H9 (cell line): ENCODE measurements at regions not wholly inside any gene's neighbourhood (a gene's known extent, or its start where the extent isn't known, plus 50 kb on each side); places are given as distances from the start of the nearest gene placed in this dataset.

Experiments
- DNase-seq: peaks from one replicate; pipeline ENCODE4 v3.0.0-alpha.2; 2017
- H2AFZ ChIP-seq: one replicate; pipeline ENCODE4 v1.6.1; 2013; ENCODE audit warnings: mild to moderate bottlenecking, low read length, control low read depth, moderate library complexity
- H2AK5ac ChIP-seq: 2 replicates; pipeline ENCODE4 v1.6.1; 2013; ENCODE audit warnings: low read length, control low read depth, mixed read lengths; ENCODE audit not compliant: insufficient read length
- H2BK120ac ChIP-seq: one replicate; pipeline ENCODE4 v1.6.1; 2013; ENCODE audit warnings: low read depth, mild to moderate bottlenecking, low read length, control low read depth, inconsistent platforms; ENCODE audit not compliant: poor library complexity, severe bottlenecking
- H2BK12ac ChIP-seq: 2 replicates; pipeline ENCODE4 v1.6.1; 2013; ENCODE audit warnings: low read length, control low read depth, mixed read lengths, low read depth; ENCODE audit not compliant: insufficient read length
- H2BK15ac ChIP-seq: 2 replicates; pipeline ENCODE4 v1.6.1; 2013; ENCODE audit warnings: low read depth, low read length, control low read depth
- H2BK20ac ChIP-seq: one replicate; pipeline ENCODE4 v1.6.1; 2013; ENCODE audit warnings: low read depth, mild to moderate bottlenecking, low read length, control low read depth, inconsistent platforms; ENCODE audit not compliant: poor library complexity, severe bottlenecking
- H2BK5ac ChIP-seq: 2 replicates; pipeline ENCODE4 v1.6.1; 2013; ENCODE audit warnings: low read length, control low read depth, mixed read lengths; ENCODE audit not compliant: insufficient read length
- H3K14ac ChIP-seq: 2 replicates; pipeline ENCODE4 v1.6.1; 2013; ENCODE audit warnings: low read length, control low read depth; ENCODE audit not compliant: insufficient read depth
- H3K18ac ChIP-seq: 2 replicates; pipeline ENCODE4 v1.6.1; 2013; ENCODE audit warnings: low read depth, mild to moderate bottlenecking, mixed read lengths, low read length, control low read depth; ENCODE audit not compliant: insufficient read length
- H3K23ac ChIP-seq: 2 replicates; pipeline ENCODE4 v1.6.1; 2013; ENCODE audit warnings: low read length, control low read depth, mixed read lengths, low read depth; ENCODE audit not compliant: insufficient read length
- H3K23me2 ChIP-seq: 2 replicates; pipeline ENCODE4 v1.6.1; 2013; ENCODE audit warnings: low read depth, mild to moderate bottlenecking, mixed read lengths, low read length, control low read depth; ENCODE audit not compliant: insufficient read length, poor library complexity, severe bottlenecking
- H3K27ac ChIP-seq: 2 replicates; pipeline ENCODE4 v1.5.1; 2013; ENCODE audit warnings: low read length, control low read depth, mixed read lengths, low read depth; ENCODE audit not compliant: insufficient read length
- H3K27me3 ChIP-seq: 2 replicates; pipeline ENCODE4 v1.6.1; 2013; ENCODE audit warnings: low read length, control low read depth, inconsistent platforms; ENCODE audit not compliant: insufficient read depth
- H3K4ac ChIP-seq: 2 replicates; pipeline ENCODE4 v1.6.1; 2013; ENCODE audit warnings: low read depth, mild to moderate bottlenecking, control low read depth, inconsistent platforms, low read length, moderate library complexity
- H3K4me1 ChIP-seq: 2 replicates; pipeline ENCODE4 v1.6.1; 2013; ENCODE audit warnings: low read length, control low read depth, inconsistent platforms; ENCODE audit not compliant: insufficient read depth
- H3K4me2 ChIP-seq: 2 replicates; pipeline ENCODE4 v1.6.1; 2013; ENCODE audit warnings: low read length, control low read depth, mixed read lengths; ENCODE audit not compliant: insufficient read length, insufficient read depth
- H3K56ac ChIP-seq: 2 replicates; pipeline ENCODE4 v1.6.1; 2013; ENCODE audit warnings: low read depth, mild to moderate bottlenecking, mixed read lengths, low read length, control low read depth; ENCODE audit not compliant: insufficient read length
- H3K79me1 ChIP-seq: 2 replicates; pipeline ENCODE4 v1.6.1; 2013; ENCODE audit warnings: low read depth, mild to moderate bottlenecking, moderate library complexity, low read length, control low read depth, inconsistent platforms; ENCODE audit not compliant: insufficient read depth, poor library complexity, severe bottlenecking
- H3K79me2 ChIP-seq: 2 replicates; pipeline ENCODE4 v1.6.1; 2013; ENCODE audit warnings: low read length, control low read depth, inconsistent platforms; ENCODE audit not compliant: insufficient read depth
- H3K9ac ChIP-seq: 2 replicates; pipeline ENCODE4 v1.6.1; 2013; ENCODE audit warnings: low read length, control low read depth, mixed read lengths; ENCODE audit not compliant: insufficient read length; ENCODE audit errors: extremely low read depth
- H3K9me3 ChIP-seq: one replicate; pipeline ENCODE4 v1.6.1; 2013; ENCODE audit warnings: low read depth, low read length, inconsistent platforms; ENCODE audit not compliant: control insufficient read depth
- H3T11ph ChIP-seq: one replicate; pipeline ENCODE4 v1.6.1; 2013; ENCODE audit warnings: mild to moderate bottlenecking, low read length, control low read depth, inconsistent platforms
- H4K20me1 ChIP-seq: one replicate; pipeline ENCODE4 v1.6.1; 2013; ENCODE audit not compliant: control insufficient read depth, insufficient read length, insufficient read depth
- H4K5ac ChIP-seq: 2 replicates; pipeline ENCODE4 v1.6.1; 2013; ENCODE audit warnings: low read depth, mild to moderate bottlenecking, mixed read lengths, low read length, control low read depth; ENCODE audit not compliant: insufficient read length
- H4K8ac ChIP-seq: replicated peaks from 2 replicates; pipeline ENCODE4 v1.6.1; 2013; ENCODE audit warnings: low read length, control low read depth, mixed read lengths, low read depth; ENCODE audit not compliant: insufficient read length
- H4K91ac ChIP-seq: 2 replicates; pipeline ENCODE4 v1.6.1; 2013; ENCODE audit warnings: low read depth, mild to moderate bottlenecking, moderate library complexity, mixed read lengths, low read length, control low read depth; ENCODE audit not compliant: insufficient read length
- H3K27ac Mint-ChIP-seq, 3 experiments: 2 replicates in 2 of 3; 3 replicates in 1 of 3; pipeline ENCODE4 v1.8.0; 2020 to 2021; ENCODE audit warnings: mixed read lengths in 3 of 3, mild to moderate bottlenecking in 1 of 3, moderate library complexity in 1 of 3
- H3K27me3 Mint-ChIP-seq: 2 replicates; pipeline ENCODE4 v1.8.0; 2021; ENCODE audit warnings: low read depth, mild to moderate bottlenecking, moderate library complexity, mixed read lengths
- H3K36me3 Mint-ChIP-seq, 3 experiments: 2 replicates in 2 of 3; 3 replicates in 1 of 3; pipeline ENCODE4 v1.8.0; 2020 to 2021; ENCODE audit warnings: low read depth in 3 of 3, mixed read lengths in 3 of 3; ENCODE audit not compliant: insufficient read depth in 1 of 3
- H3K4me1 Mint-ChIP-seq, 2 experiments: 2 replicates each; pipeline ENCODE4 v1.8.0; 2020; ENCODE audit warnings: mixed read lengths in 2 of 2
- H3K4me3 Mint-ChIP-seq, 2 experiments: 2 replicates in 1 of 2; 3 replicates in 1 of 2; pipeline ENCODE4 v1.8.0; 2020 to 2021; ENCODE audit warnings: mild to moderate bottlenecking in 2 of 2, mixed read lengths in 2 of 2, moderate library complexity in 1 of 2
- H3K9me3 Mint-ChIP-seq, 2 experiments: 2 replicates in 1 of 2; 3 replicates in 1 of 2; pipeline ENCODE4 v1.8.0; 2020; ENCODE audit warnings: mild to moderate bottlenecking in 2 of 2, mixed read lengths in 2 of 2, moderate library complexity in 1 of 2
- whole genome bisulfite sequencing: extraction: QIAGEN DNeasy Blood & Tissue Kit; methylation state at CpG from one replicate; pipeline ENCODE4 v1.1.7; 2013; ENCODE audit warnings: missing lambda C conversion rate, low lambda C conversion rate, mixed read lengths; ENCODE audit not compliant: insufficient read length; ENCODE audit errors: extremely low coverage; 5-methylcytosine and 5-hydroxymethylcytosine counted together
- TF ChIP-seq, protein P1 (sequence below): fragments of 200-600 bp; sonication (generic); conservative IDR thresholded peaks from 3 replicates; pipeline ENCODE4 v1.8.0; 2021; ENCODE audit warnings: antibody characterized with exemption, mild to moderate bottlenecking

DNA sequence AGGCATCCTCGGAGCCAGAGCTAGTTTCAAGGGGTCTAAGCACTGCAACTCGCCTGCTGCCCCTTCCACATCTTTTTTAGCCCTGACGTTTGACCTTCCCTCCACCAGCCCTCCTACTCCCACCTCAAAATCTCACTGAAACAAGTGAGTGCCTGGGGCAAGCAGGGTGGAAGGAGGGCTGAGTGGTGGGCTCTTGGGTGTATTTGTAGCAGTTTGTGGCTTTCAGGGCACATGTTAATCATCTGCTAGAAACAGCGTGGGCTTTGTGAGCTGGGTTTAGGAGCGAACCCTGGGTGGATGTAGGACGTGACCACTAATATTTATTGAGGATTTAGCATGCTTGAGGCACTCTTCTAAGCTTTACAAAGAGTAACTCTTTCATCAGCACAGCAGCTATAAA is 390.3 kb downstream of the GRIN2B start:
- Mint-ChIP-seq H3K27ac (no peak overlapping the region), H3K9me3 (peaks cover 18 to 19% of the 10 kb centered on the region in 2 experiments), H3K4me1 (peaks cover 41% of the 10 kb centered on the region in 2 experiments), H3K4me3 (no peak overlapping the region), H3K27me3 (no peaks in the 10 kb centered on the region), H3K36me3 (peaks cover 5 to 15% (median 13%) of the 10 kb centered on the region in 3 experiments; a peak in 6 of 7 replicates)
- no peak overlapping the region for H3K14ac ChIP-seq
- no peak overlapping the region for H3K4me2 ChIP-seq
- no peaks in the 10 kb centered on the region for H3K79me1 ChIP-seq
- DNase-seq: no peak
- H3K4me1 ChIP-seq: peaks cover 13% of the 10 kb centered on the region; the same call in 1 of the 2 replicates
- no peak overlapping the region for H3K18ac ChIP-seq
- H4K20me1 ChIP-seq: no peaks in the 10 kb centered on the region
- no peak overlapping the region for H3K23ac ChIP-seq
- no peak overlapping the region for H2BK20ac ChIP-seq
- no peak overlapping the region for H4K91ac ChIP-seq
- H2BK120ac ChIP-seq: no peak overlapping the region
- H3K56ac ChIP-seq: no peak overlapping the region
- H3K23me2 ChIP-seq: no peaks in the 10 kb centered on the region
- no peak overlapping the region for H2AFZ ChIP-seq
- no peaks in the 10 kb centered on the region for H3K79me2 ChIP-seq
- no peak overlapping the region for H2BK12ac ChIP-seq
- no peak overlapping the region for H4K5ac ChIP-seq
- no peak overlapping the region for H3K27ac ChIP-seq
- no peaks in the 10 kb centered on the region for H3K27me3 ChIP-seq
- no peak overlapping the region for H2BK15ac ChIP-seq
- H4K8ac ChIP-seq: no peak overlapping the region
- no peak overlapping the region for H2BK5ac ChIP-seq
- TF ChIP-seq, protein P1, sequence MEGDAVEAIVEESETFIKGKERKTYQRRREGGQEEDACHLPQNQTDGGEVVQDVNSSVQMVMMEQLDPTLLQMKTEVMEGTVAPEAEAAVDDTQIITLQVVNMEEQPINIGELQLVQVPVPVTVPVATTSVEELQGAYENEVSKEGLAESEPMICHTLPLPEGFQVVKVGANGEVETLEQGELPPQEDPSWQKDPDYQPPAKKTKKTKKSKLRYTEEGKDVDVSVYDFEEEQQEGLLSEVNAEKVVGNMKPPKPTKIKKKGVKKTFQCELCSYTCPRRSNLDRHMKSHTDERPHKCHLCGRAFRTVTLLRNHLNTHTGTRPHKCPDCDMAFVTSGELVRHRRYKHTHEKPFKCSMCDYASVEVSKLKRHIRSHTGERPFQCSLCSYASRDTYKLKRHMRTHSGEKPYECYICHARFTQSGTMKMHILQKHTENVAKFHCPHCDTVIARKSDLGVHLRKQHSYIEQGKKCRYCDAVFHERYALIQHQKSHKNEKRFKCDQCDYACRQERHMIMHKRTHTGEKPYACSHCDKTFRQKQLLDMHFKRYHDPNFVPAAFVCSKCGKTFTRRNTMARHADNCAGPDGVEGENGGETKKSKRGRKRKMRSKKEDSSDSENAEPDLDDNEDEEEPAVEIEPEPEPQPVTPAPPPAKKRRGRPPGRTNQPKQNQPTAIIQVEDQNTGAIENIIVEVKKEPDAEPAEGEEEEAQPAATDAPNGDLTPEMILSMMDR: no peak
- no CpG with 5 or more reads among the region's 6 CpGs for WGBS
- H3T11ph ChIP-seq: no peak overlapping the region
- H3K4ac ChIP-seq: no peak overlapping the region
- no peak overlapping the region for H3K9ac ChIP-seq
- no peaks in the 10 kb centered on the region for H3K9me3 ChIP-seq
- H2AK5ac ChIP-seq: no peak overlapping the region
